Esophagus muscularis mucosa (tissue), 4 donors: ENCODE measurements at regions not wholly inside any gene's neighbourhood (a gene's known extent, or its start where the extent isn't known, plus 50 kb on each side); places are given as distances from the start of the nearest gene placed in this dataset.

Experiments used
- DNase-seq: peaks from one replicate; pipeline ENCODE4 v3.0.0-alpha.2; 2017; ENCODE audit errors: extremely low spot score
- H3K27ac ChIP-seq, 4 donors: fragments of 200-600 bp; sonication (generic); replicated peaks in 1 of 4; 1 replicate in 3 of 4; 2 replicates in 1 of 4; pipeline ENCODE4 v1.5.1; 2016 to 2019; ENCODE audit warnings: mild to moderate bottlenecking in 1 of 4
- H3K27me3 ChIP-seq, 4 donors: fragments of 200-600 bp; sonication (generic); one replicate each; pipeline versions ENCODE4 v1.5.1 to v1.6.0; 2016 to 2019
- H3K36me3 ChIP-seq, 4 donors: fragments of 200-600 bp; sonication (generic); one replicate each; pipeline ENCODE4 v1.5.1; 2016 to 2019
- H3K4me1 ChIP-seq, 4 donors: fragments of 200-600 bp; sonication (generic); one replicate each; pipeline ENCODE4 v1.5.1; 2016 to 2019
- H3K4me3 ChIP-seq, 4 donors: fragments of 200-600 bp; sonication (generic); 1 replicate in 2 of 4; 2 replicates in 2 of 4; pipeline ENCODE4 v1.5.1; 2016 to 2019; ENCODE audit warnings: mild to moderate bottlenecking in 4 of 4, moderate library complexity in 1 of 4
- H3K9me3 ChIP-seq, 4 donors: fragments of 200-600 bp; sonication (generic); 1 replicate in 3 of 4; 2 replicates in 1 of 4; pipeline ENCODE4 v1.5.1; 2016 to 2019
- EP300 ChIP-seq: sonication (generic); formaldehyde crosslinking; IDR thresholded peaks from one replicate; pipeline ENCODE4 v1.6.1; 2017; ENCODE audit warnings: antibody characterized with exemption
- POLR2A ChIP-seq: fragments of 450-650 bp; IDR thresholded peaks from one replicate; pipeline ENCODE4 v1.6.1; 2017; ENCODE audit warnings: antibody characterized with exemption, moderate library complexity, mild to moderate bottlenecking, low read depth
- POLR2AphosphoS5 ChIP-seq, 2 donors: sonication (generic); formaldehyde crosslinking; IDR thresholded peaks; one replicate each; pipeline ENCODE4 v1.6.1; 2017; ENCODE audit warnings: antibody characterized with exemption in 2 of 2
- WGBS: methylation state at CpG from one replicate; pipeline ENCODE4 v1.1.5; 2018; 5-methylcytosine and 5-hydroxymethylcytosine counted together
- intact Hi-C: fragments of 100-400 bp; cut with DNase I; formaldehyde crosslinking; loops from one replicate; pipeline ENCODE4 v1.15.1; 2023
- TF ChIP-seq, protein P1 (sequence below), 3 experiments: fragments of 200-600 bp in 2 of 3; fragments of 450-650 bp in 1 of 3; sonication (generic) in 2 of 3; IDR thresholded peaks; one replicate each; pipeline ENCODE4 v1.5.1; 2017 to 2019; ENCODE audit warnings: antibody characterized with exemption in 3 of 3, mild to moderate bottlenecking in 2 of 3, moderate library complexity in 1 of 3

DNA sequence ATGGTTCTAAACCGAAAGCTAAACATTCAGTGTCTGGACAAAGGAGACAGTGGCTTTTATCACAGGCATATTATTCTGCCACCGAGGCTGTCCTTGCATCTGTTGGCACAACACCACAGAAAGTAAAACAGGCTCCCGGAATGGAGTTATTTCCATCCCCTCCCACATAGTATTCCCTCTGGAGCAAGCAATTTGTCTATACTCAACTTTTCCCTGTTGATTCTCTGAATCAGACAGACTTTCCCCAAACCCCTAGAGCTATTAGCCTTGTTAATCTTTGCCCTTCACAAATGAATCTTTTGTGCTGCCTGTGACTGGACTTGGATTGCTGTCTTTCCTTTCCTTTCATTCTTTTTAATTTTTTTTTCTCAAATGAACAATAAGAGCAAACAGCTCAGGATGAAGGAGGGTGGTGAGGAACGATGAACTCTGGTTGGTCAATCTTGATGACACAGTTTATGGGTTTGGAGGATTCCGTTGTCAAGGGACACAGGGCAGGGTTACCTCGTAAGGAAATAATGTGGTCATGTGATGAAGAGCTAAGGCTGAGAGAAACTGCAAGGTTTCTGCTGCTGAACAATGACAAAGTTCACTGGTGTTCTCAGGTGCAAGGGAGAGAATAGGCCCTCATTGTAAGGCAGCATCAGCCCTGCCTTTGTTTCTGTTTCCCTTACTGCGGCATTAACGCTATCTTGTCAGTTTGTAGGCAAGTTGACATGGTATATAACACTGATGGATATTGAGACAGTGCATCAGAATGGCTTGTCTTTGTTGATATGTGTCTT lies 275.0 kb upstream of the BMP2 start:
- H3K9me3 ChIP-seq: no peaks in the 10 kb centered on the region
- whole genome bisulfite sequencing: 63% methylated on average over 8 of the region's 8 CpGs
- intact Hi-C loops: no loop called here

DNA sequence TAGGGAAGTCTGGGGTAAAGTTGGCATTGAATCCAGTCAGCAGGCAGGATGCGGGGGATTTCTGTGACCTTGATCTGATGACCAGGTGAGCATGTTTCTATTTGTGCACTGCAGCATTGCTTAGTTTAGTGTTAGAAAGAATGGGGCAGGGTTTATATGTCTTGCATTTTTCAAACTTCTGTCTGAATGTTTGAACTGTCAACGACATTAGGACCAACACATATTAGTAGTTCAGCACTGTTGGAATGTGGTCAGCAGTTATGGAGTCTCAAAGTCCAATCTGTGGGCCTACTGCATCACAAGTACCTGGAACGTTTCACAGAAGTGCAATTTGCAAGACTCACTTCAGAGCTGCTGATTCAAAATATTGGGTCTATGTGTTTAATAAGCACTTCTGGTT lies 276.6 kb upstream of the BMP2 start:
- WGBS: 72% methylated on average over 3 of the region's 3 CpGs
- no peak for DNase-seq

More for the DNA sequence above, 275.0 kb upstream of the BMP2 start:
- DNase-seq: no peak
- H3K27ac ChIP-seq: no peak overlapping the region
- H3K4me1 ChIP-seq: no peaks in the 10 kb centered on the region
- no peak overlapping the region for H3K4me3 ChIP-seq
- no peak for TF ChIP-seq POLR2AphosphoS5 (IDR thresholded peaks at IDR 0.05)
- no peak for TF ChIP-seq POLR2A
- TF ChIP-seq, protein P1, sequence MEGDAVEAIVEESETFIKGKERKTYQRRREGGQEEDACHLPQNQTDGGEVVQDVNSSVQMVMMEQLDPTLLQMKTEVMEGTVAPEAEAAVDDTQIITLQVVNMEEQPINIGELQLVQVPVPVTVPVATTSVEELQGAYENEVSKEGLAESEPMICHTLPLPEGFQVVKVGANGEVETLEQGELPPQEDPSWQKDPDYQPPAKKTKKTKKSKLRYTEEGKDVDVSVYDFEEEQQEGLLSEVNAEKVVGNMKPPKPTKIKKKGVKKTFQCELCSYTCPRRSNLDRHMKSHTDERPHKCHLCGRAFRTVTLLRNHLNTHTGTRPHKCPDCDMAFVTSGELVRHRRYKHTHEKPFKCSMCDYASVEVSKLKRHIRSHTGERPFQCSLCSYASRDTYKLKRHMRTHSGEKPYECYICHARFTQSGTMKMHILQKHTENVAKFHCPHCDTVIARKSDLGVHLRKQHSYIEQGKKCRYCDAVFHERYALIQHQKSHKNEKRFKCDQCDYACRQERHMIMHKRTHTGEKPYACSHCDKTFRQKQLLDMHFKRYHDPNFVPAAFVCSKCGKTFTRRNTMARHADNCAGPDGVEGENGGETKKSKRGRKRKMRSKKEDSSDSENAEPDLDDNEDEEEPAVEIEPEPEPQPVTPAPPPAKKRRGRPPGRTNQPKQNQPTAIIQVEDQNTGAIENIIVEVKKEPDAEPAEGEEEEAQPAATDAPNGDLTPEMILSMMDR (IDR thresholded peaks at IDR 0.05): no peak
- no peak for TF ChIP-seq EP300
- H3K36me3 ChIP-seq: no peaks in the 10 kb centered on the region
- no peaks in the 10 kb centered on the region for H3K27me3 ChIP-seq

DNA sequence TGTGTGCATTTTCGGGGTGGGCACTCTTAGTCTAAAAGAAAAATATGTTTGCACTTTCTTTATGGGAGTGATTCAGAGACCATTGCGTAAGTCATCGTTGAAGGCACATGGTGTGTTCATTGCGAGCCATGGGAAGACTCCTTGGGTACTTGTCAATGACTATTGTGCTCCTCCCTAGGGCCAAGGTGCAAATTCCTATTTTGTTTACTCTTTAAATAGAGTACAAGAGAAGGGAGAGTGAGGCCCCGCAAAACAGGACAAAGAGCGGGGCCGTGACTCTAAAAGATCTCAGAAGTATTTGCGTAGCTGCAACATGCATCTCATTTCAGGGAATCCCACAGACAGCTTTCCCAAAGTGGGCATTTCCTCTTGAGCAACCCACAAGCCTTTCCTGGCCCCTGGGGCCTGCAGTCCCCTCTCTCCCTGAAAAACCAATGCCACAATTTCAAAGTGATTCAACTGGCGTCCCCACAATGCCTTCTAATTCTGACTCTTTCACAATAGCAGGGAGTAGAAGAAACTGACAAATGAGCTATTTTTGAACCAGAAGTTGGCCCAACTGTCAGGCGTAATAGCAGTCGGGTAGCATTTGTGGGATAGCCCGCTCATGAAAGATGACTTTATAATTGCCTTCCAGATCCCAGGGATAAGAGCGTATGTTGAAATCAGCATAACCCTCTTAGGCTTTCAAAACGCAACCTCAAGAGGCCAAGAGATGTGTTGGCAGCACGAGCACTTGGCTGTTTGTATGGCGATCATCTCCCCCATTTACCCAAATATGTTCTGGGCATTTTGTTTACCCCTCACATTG lies 277.9 kb upstream of the BMP2 start:
- 73% methylated on average over 16 of the region's 16 CpGs for WGBS
- DNase-seq: no peak
- H3K36me3 ChIP-seq: no peaks in the 10 kb centered on the region
- H3K27me3 ChIP-seq: no peaks in the 10 kb centered on the region
- intact Hi-C loops: no loop called here
- no peak overlapping the region for H3K4me3 ChIP-seq
- H3K9me3 ChIP-seq: no peaks in the 10 kb centered on the region
- TF ChIP-seq, protein P1 (IDR thresholded peaks at IDR 0.05): no peak
- no peak for TF ChIP-seq POLR2AphosphoS5 (IDR thresholded peaks at IDR 0.05)
- TF ChIP-seq EP300: no peak
- TF ChIP-seq POLR2A: no peak
- H3K27ac ChIP-seq: no peak overlapping the region
- H3K4me1 ChIP-seq: no peaks in the 10 kb centered on the region

More for the DNA sequence above, 276.6 kb upstream of the BMP2 start:
- intact Hi-C loops: no loop called here
- Histone ChIP-seq H3K27me3 (no peaks in the 10 kb centered on the region), H3K27ac (no peak overlapping the region), H3K9me3 (no peaks in the 10 kb centered on the region), H3K4me1 (no peaks in the 10 kb centered on the region), H3K36me3 (no peaks in the 10 kb centered on the region), H3K4me3 (no peak overlapping the region)
- TF ChIP-seq EP300: no peak
- no peak for TF ChIP-seq POLR2A
- TF ChIP-seq, protein P1 (IDR thresholded peaks at IDR 0.05): no peak
- TF ChIP-seq POLR2AphosphoS5 (IDR thresholded peaks at IDR 0.05): no peak

DNA sequence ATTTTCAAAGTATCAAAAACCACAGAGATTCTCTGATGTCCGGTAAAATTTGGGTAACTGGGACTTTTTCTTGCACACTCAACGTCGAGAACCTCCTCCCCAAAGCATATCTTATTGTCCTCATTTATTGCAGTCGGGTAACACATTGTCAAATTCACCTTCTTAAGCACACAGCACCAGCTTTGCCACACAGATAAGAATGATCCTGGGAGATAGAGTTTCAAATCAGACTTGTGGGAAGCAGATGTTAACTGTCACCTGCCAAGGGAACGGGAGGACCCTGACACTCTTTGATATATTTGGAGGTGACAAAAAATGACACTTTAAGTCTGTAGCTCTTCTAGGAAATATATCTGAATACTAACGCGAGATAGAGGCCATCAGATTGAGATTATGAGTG lies 282.1 kb upstream of the BMP2 start:
- no peak for DNase-seq
- Histone ChIP-seq H3K4me1 (no peaks in the 10 kb centered on the region), H3K9me3 (no peaks in the 10 kb centered on the region), H3K27ac (no peak overlapping the region), H3K27me3 (no peaks in the 10 kb centered on the region), H3K36me3 (no peaks in the 10 kb centered on the region), H3K4me3 (no peak overlapping the region)
- no peak for TF ChIP-seq EP300
- TF ChIP-seq POLR2AphosphoS5 (IDR thresholded peaks at IDR 0.05): no peak
- TF ChIP-seq, protein P1 (IDR thresholded peaks at IDR 0.05): no peak
- no peak for TF ChIP-seq POLR2A
- intact Hi-C loops: no loop called here
- 56% methylated on average over 7 of the region's 7 CpGs for WGBS
